ENCODE measurements at regions not wholly inside any gene's neighbourhood (a gene's known extent, or its start where the extent isn't known, plus 50 kb on each side); places are given as distances from the start of the nearest gene placed in this dataset.

- no peak for ATAC-seq
These were observed 385.8 kb downstream of the KLF12 start for GRCh38 chr13:73748404-73748803.

GRCh38 chr13:73745190-73745589 lies 389.0 kb downstream of the KLF12 start:
- Histone ChIP-seq H3K27ac (no peak overlapping the region), H3K4me3 (no peak overlapping the region), H3K36me3 (ENCODE audit: insufficient read depth in 1 of 2, low read depth in 1 of 2) (no peaks in the 10 kb centered on the region), H3K27me3 (ENCODE audit: insufficient read depth in 3 of 3, low read length in 2 of 3) (no peaks in the 10 kb centered on the region), H3K9me3 (no peaks in the 10 kb centered on the region), H3K4me1 (no peaks in the 10 kb centered on the region)
- TF ChIP-seq CTCF (IDR thresholded peaks at IDR 0.05) = no peak
- intact Hi-C loops (cut with DNase I) = no loop called here
- ATAC-seq (no peak), DNase-seq (no peak)
- WGBS, 3 donors = 72 to 81% (median 75%) methylated on average over 2 of the region's 2 CpGs

More at GRCh38 chr13:73748404-73748803, 385.8 kb downstream of the KLF12 start:
- Histone ChIP-seq H3K4me3 (no peak overlapping the region), H3K27me3 (ENCODE audit: insufficient read depth in 3 of 3, low read length in 2 of 3) (no peaks in the 10 kb centered on the region), H3K36me3 (ENCODE audit: insufficient read depth in 1 of 2, low read depth in 1 of 2) (no peaks in the 10 kb centered on the region), H3K9me3 (no peaks in the 10 kb centered on the region), H3K4me1 (no peaks in the 10 kb centered on the region), H3K27ac (no peak overlapping the region)
- no peak for DNase-seq
- no peak for TF ChIP-seq CTCF (IDR thresholded peaks at IDR 0.05)
- intact Hi-C loops (cut with DNase I) = no loop called here
- 93 to 100% (median 98%) methylated on average over 1 of the region's 1 CpG for WGBS, 3 donors

GRCh38 chr13:73742982-73743381 lies 391.2 kb downstream of the KLF12 start:
- TF ChIP-seq CTCF (IDR thresholded peaks at IDR 0.05) = no peak
- H3K9me3 ChIP-seq = no peaks in the 10 kb centered on the region
- 71 to 93% (median 80%) methylated on average over 4 of the region's 4 CpGs for WGBS, 3 donors
- H3K4me3 ChIP-seq = no peak overlapping the region
- H3K4me1 ChIP-seq = no peaks in the 10 kb centered on the region
- H3K27ac ChIP-seq = no peak overlapping the region
- no peaks in the 10 kb centered on the region for H3K36me3 ChIP-seq (ENCODE audit: insufficient read depth in 1 of 2, low read depth in 1 of 2)
- no peaks in the 10 kb centered on the region for H3K27me3 ChIP-seq (ENCODE audit: insufficient read depth in 3 of 3, low read length in 2 of 3)
- DNase-seq (no peak), ATAC-seq (no peak)
- intact Hi-C loops (cut with DNase I) = no loop called here

- intact Hi-C loops (cut with DNase I) = no loop called here
These were observed 392.5 kb downstream of the KLF12 start for GRCh38 chr13:73741742-73742141.

More at GRCh38 chr13:73741742-73742141, 392.5 kb downstream of the KLF12 start:
- Histone ChIP-seq H3K36me3 (ENCODE audit: insufficient read depth in 1 of 2, low read depth in 1 of 2) (no peaks in the 10 kb centered on the region), H3K9me3 (no peaks in the 10 kb centered on the region), H3K4me1 (no peaks in the 10 kb centered on the region), H3K27me3 (ENCODE audit: insufficient read depth in 3 of 3, low read length in 2 of 3) (no peaks in the 10 kb centered on the region), H3K4me3 (no peak overlapping the region), H3K27ac (no peak overlapping the region)
- ATAC-seq (no peak), DNase-seq (no peak)
- TF ChIP-seq CTCF (IDR thresholded peaks at IDR 0.05) = no peak
- WGBS, 3 donors = 84 to 91% (median 87%) methylated on average over 3 of the region's 3 CpGs
